GM18858 (cell line): ENCODE measurements at regions not wholly inside any gene's neighbourhood (a gene's known extent, or its start where the extent isn't known, plus 50 kb on each side); places are given as distances from the start of the nearest gene placed in this dataset.

Experiments used
- ATAC-seq: cut with Tn5 transposase; IDR thresholded peaks from one replicate; pipeline ENCODE4 v1.9.1; 2021; ENCODE audit not compliant: unreplicated experiment

- no peak for ATAC-seq
These were observed 202.2 kb upstream of the DCN start for GRCh38 chr12:91384806-91385205.

- no peak for ATAC-seq
These were observed 201.7 kb upstream of the DCN start for GRCh38 chr12:91384366-91384765.

DNA sequence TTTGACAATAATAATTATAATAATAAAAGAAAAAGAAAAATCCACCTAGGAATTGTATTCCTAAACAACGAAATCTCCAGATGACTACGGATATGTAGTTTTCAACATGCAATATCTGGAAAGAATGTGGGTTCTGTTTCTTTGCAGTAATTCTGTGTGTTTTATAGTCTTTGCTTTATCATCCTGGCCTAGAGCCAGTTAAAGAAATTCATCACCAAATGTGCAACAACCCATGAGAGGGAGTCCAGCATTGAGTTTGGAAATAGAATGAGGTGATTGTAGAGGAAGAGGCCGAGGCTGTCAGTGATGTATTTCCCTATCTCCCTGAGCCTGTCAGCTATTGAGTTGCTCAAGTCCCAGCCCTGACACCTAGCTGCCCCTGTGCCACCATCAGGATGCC, 200.5 kb upstream of the DCN start:
- ATAC-seq, result no peak

DNA sequence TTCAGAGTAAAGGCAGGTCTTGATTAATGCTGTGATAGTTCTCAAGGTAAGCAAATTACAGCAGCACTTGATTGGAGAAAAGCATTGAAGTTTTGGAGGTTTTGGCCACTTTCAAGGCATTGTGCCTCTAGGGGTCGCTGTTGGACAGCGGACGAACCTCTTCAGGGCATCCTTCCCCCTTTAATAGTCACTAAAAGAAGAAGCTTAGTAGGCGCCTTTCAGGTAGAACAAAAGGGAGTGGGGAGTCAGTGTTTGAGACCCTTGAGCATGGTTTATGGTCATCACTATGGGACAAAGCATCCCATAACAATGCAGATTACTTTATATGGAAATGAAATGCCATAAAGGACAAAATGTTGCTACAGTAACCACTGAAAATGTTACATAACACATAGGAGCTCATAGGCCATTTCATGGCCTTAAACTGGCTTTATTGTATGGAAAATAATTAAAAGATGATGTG, 199.5 kb upstream of the DCN start:
- ATAC-seq, result peak; percentile 71

DNA sequence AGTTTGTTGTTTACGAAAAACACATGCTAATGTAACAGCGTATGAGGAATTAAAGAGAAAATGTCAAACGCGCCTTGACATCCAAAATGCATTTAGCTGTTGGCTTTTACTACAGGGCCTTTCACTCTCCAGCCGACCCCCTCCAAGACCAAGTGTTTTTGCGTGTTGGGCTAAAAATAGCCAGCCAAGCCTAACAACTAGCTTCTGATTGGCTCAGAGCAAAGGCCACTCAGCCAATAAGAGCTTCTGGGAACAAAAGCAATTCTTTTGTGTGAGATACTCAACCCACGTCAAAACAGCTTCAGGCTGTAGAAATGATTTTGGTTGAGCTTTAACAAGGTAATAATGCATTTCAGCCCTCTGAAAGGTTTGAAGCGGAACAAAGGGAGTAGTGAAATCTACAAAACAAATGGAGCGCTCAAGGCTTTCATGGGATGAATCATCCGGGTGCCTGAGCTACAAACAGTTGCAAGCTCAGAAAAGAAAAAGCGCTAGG, 198.7 kb upstream of the DCN start:
- peak; percentile 64 for ATAC-seq

- ATAC-seq, result no peak
These were observed 198.0 kb upstream of the DCN start for GRCh38 chr12:91380631-91381030.

GRCh38 chr12:91379051-91379775, 196.6 kb upstream of the DCN start:
- no peak for ATAC-seq

GRCh38 chr12:91377436-91377835, 194.8 kb upstream of the DCN start:
- ATAC-seq, result no peak

DNA sequence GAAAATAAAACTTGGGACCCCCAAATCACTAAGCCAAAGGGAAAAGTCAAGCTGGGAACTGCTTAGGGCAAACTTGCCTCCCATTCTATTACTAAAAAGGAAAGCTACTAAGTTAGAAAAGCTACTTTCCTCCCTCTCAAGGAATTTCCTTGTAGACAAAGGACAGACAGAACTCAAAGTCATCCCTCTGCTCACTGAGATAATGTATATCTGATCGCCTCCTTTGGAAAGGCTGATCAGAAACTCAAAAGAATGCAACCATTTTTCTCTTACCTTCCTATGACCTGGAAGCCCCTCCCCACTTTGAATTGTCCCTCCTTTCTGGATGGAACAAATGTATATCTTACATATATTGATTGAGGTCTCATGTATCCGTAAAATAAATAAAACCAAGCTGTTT, 190.5 kb upstream of the DCN start:
- no peak for ATAC-seq

DNA sequence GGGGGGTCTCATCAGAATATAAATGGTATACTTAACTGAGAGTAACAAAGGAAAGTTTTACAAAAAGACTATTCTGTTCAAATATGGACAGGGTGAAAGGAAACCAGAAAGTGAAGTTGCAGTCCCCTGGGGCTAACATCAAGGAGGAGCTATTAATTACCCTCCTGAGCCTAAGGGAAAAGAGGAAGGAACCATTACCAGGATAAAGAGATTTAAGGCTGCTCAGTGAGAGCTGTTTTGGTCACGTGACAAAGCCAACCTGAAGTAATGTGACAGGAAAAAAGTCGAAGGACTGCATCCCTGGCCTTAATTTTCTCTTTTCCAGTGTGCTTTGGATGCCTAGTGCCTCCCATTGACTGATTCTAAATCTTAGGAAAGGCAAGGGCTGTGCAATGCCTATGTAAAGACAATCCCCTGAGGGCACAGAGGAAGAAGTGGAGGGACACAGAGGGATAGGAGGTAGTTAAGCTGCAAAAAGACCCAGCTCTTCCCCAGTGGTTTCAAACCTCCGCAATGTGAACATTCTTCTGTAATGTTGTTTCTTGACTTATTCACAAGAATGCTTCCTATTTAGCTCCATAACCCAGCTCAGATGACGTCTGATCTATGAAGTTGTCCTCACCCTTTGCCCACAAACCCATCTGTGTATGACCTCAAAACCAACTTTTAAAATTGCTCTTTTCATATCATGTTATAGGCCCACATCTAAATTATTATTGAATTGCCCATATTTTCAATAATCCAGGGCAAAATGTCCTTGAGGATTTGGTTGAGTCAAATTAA, 187.7 kb upstream of the DCN start:
- ATAC-seq, result no peak

DNA sequence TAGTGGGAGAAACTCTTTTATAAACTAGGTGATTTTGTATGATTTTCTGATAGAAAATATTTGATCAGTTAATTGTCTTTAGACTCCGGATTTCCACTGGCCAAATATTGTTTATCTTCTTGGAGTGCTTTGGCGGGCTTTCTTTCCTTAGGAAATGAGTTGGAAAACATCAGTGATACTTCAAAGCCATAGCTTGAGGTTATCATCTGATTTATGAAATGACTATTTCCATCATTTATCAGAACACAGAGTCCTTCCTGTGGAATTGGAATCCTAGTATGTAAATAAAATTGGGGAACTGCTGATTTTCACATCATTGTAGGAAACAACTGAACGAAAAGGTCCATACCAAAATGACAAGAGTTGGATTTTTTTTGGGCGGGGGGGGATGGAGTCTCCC, 186.0 kb upstream of the DCN start:
- ATAC-seq, result no peak

DNA sequence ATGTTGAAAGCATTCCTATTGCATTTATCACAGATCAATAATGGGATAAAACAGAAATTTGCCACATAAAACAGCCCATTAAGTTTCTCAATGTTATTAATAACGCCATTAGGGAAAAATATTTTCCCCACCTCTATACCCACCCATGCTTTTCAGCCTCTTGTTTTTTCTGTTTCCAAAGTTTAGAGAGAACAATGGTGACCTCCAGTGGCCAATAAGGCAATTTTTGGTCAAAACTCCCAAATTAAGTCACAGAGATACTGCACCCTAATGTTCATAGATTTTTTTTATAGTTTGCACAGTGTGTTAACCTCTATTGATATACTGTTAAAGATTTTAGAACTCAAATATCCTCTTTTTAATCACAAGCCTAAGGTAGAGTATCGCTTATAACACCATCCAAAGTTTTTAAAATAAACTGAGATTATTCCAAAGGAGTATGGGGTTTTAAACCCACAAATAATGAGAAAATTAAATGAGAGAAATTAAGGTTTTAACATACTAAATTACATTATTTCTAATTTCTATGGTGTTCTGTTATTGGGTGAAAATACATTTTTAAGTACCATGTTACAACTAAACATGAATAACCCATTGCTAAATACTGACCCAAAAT, 184.7 kb upstream of the DCN start:
- ATAC-seq, result no peak

DNA sequence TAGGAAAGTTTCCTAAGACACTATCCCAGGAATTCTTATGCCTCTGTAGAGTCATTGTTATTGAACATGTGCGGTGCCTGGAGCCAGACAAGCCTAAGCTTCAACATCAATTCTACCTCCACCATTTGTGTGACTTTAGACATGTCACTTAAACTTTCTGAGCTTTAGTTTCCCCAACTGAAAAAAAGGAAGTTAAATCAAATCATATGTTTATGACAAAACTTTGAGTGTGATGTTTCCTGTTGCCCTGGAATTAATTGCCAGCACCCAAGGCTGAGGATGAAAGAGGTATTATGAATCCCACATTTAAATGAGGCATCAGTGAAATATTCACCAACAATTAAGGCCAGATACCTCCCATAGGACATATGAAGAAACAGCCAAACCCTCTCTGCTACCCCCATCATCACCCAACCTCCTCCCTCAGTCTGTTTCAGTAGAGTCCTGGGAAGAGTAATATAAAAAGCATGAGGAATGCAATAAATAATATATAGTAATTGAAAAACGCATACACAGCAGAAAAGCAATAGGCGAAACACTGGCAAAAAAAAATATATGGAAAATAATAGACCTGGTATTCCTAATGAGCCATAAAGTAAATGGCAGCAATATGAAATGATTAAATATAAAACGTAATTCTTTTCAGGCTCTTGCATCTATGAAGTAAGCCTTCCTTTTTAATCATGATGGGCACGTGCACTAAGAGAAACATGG, 182.0 kb upstream of the DCN start:
- ATAC-seq, result no peak

DNA sequence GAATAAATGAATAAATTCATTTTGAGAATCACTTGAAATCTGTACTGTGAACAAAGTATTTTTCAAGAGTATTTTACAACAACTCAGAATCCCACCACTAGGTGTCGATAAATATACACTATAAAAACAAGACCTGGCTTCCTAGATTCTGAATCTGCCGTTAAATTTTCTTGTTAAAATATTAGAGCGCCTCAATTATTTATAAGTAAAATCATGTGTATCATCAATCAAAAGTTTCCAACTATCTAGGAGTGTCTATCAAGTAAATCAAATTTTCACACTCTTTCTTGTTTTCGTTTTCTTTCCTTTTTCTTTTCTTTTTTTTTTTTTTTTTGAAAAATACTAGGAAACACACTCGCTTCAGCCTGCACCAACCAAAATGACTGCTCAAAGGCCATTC, 179.2 kb upstream of the DCN start:
- peak; percentile 41 for ATAC-seq

DNA sequence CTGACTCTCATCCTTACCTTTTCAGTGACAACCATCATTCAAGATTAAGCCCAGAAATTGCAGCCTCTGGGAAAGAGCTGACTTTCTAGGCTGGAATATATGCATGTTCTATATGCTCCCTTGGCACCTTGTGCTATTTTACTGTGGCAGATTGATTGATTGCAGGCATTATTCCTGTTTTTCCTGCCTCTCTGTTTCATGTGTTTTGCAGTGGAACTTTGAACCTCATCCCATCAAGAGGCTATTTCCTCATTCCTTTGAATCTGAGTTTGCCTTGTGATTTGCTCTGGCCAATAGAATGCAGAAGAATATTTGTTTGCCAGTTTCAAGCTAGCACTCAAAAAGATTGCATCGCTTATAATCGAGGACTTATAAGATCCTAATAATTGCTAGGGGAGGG, 174.8 kb upstream of the DCN start:
- no peak for ATAC-seq

DNA sequence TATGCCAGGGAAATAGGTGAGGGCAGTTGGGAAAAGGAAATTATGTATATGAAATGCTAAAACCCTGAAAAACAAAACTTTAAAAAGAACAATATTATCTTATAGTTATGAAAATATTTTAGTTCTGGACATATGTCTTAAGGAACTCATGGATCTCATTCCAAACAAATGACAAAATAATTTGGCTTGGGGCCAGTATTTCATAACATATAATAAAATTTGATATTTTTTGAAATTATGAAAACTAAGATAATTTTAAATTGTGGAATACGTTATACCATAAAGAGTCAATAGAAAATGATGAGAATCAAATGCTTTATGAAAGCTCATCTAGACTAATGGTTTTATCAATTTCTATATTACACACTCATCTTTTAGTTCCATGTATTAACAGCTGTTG, 173.8 kb upstream of the DCN start:
- ATAC-seq, result no peak

DNA sequence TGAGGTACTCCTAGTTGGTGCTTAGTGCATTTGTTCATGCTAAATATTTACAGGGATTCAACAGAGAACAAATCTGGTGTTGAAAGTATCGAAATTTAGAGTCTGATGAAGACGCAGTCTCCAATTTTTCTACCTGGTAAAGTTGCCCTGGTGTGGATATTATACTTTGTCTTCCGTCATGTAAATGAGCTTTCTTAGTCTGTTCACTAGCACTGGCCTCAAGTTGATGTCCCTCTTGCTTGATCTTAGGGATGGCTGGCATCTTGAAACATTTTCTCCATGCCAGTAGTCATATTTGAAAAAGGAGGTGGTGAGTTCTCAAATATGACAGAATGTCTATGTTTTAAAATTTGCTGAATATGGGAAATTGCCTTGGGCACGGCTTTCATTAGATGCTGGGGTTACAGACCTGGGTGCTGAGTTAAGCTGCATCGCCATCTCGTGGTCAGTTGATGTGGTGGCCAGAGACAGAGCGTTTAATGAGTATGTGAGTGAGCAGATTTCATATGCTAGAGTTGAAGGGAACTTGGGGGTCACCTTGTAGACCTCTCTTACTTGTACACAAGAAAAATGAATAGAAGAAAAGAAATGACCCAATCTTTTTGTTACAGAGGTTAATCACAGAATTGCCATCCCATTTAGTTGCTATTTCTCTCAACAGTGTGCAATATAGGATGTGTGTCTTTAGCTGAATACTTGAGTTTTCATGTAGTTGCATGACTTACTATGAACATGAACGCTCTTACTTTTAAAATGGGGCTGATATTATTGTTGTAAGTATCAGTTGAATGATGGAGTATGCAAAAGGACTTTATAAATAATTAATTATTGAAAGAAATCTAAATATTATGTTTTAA, 172.8 kb upstream of the DCN start:
- ATAC-seq, result peak; percentile 95

DNA sequence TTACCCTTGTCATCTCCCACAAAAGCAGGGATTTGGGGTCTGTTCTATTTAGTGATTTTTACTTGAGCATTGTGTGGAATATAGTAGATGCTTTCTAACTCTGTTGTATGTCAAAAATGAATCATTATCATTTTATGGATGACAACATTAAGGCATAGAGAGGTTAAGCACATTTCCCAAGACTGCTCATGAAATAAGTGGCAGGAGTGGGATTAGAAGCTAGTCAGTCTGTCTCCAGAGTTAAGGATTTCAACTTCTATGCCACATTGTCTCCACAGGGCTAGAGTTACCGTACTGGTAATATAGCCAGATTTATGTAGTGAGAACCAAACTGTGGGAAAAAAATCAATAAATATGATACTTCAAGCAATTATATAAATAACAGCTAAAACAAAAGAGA, 170.6 kb upstream of the DCN start:
- ATAC-seq, result no peak

GRCh38 chr12:91349476-91349875, 166.9 kb upstream of the DCN start:
- no peak for ATAC-seq

- ATAC-seq, result no peak
These were observed 165.0 kb upstream of the DCN start for GRCh38 chr12:91347481-91348214.
